ENCODE measurements at regions not wholly inside any gene's neighbourhood (a gene's known extent, or its start where the extent isn't known, plus 50 kb on each side); places are given as distances from the start of the nearest gene placed in this dataset.
A peak's percentile ranks its signal among the peaks of the same experiment; 100 is the strongest.
"Not testable (repeated sequence)": the region's sequence is repeated elsewhere in the genome, so short reads cannot be mapped to it uniquely, and the experiment has no call there.

DNA sequence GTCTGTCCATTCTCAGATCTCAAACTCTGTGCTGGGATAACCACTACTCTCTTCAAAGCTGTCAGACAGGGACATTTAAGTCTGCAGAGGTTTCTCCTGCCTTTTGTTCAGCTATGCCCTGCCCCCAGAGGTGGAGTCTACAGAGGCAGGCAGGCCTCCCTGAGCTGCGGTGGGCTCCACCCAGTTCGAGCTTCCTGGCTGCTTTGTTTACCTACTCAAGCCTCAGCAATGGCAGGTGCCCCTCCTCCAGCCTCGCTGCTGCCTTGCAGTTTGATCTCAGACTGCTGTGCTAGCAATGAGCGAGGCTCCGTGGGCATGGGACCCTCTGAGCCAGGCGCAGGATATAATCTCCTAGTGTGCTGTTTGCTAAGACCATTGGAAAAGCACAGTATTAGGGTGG, 53.1 kb upstream of the HUNK start:
- not testable (repeated sequence) for DNase-seq, ATAC-seq

DNA sequence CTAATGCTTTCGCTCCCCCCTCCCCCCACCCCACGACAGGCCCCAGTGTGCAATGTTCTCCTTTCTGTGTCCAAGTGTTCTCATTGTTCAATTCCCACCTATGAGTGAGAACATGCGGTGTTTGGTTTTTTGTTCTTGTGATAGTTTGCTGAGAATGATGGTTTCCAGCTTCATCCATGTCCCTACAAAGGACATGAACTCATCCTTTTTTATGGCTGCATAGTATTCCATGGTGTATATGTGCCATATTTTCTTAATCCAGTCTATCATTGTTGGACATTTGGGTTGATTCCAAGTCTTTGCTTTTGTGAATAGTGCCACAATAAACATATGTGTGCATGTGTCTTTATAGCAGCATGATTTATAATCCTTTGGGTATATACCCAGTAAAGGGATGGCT, 58.5 kb upstream of the HUNK start:
- ATAC-seq, DNase-seq: not testable (repeated sequence)

DNA sequence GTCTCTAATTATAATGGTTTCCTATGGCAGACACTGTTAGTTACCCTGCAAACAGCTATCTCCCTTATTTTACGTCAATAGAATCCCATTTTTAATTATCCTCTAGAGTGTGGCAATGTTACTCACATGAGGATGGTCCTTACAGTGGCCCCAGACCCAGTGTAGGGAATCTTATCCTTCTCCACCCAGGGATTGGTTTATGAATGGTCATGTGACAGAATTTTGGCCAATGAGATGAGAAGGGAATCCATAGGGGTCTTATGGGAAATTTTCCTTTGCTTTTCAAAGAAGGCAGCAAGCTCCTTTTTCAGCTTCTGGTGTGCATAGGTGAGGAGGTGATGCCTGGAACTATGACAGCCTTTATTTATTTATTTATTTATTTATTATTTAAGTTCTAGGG, 59.0 kb upstream of the HUNK start:
- no peak for ATAC-seq
- DNase-seq, result no peak

- DNase-seq (no peak), ATAC-seq (no peak)
Observed at GRCh38 chr21:31804008-31804394, 68.8 kb upstream of the HUNK start.

DNA sequence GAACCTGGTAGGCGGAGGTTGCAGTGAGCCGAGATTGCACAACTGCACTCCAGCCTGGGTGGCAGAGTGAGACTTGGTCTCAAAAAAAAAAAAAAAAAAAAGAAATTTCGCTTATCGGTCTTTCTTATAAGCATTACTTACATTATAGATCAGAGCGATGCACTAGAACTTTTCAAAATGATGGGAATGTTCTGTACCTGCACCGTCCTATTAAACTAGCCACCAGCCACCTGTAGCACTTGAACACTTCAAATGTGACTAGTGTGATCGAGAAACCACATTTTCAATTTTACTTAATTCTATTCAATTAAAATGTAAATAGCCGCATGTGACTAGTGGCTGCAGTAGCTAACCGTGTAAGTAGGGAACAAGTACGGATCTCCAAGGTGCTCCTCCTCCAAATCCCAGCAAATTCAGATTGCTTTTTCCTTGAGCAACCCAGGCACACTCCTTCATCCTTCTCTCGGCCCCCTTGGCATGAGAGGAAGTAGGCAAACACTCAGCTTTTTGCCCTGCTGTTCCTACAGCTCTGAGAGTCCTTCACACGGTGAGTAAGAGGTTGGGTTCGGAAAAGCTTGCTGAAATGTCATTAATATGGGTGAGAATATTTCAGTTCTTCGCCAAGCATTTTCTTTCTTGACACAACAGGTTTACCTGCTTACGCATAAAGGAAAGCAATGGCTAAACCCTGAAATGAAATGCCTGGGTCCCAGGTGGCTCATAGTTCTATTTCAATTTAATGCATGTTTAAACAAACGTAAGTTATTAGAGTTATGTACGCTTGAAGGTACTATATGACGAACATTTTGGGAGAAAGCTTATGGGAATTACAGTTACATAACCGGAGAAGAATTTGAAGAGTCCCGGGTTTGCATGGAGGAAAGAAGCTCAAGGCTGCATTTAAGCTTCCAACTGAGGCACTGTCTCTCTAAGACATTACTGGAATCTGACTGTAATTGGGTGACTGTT, 69.5 kb upstream of the HUNK start:
- no peak for DNase-seq
- ATAC-seq, result no peak

GRCh38 chr21:31802331-31802730, 70.4 kb upstream of the SCAF4 start:
- no peak for ATAC-seq
- no peak for DNase-seq

DNA sequence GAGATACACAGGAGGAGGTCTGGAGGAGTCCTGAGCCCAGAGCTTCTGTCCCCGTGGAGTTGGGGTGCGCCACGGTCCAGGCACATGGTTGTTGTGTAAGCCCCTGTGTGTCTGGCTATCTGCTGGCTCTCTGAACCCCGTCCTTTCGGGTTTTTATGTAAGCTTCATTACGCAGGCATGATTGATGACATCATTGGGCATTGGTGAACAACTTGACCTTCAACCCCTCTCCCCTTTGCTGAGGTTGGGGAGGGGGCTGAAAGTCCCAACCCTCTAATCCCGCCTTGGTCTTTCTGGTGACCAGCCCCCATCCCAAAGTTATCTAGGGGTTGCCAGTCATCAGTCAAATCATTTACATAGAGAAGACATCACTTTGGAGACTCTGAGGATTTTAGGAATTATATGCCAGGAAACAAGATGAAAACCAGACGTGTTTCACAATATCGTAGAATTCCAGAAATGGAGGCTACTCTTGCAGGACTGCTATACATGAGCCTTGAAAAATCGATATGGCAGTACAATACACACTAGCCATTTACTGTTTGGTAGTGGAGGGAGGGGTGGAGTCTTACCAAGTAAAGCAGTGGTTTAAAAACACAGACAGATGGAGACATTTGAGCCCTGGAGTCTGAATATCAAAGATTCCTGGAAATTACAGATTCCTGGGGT, 69.8 kb upstream of the SCAF4 start:
- ATAC-seq, result no peak
- no peak for DNase-seq

DNA sequence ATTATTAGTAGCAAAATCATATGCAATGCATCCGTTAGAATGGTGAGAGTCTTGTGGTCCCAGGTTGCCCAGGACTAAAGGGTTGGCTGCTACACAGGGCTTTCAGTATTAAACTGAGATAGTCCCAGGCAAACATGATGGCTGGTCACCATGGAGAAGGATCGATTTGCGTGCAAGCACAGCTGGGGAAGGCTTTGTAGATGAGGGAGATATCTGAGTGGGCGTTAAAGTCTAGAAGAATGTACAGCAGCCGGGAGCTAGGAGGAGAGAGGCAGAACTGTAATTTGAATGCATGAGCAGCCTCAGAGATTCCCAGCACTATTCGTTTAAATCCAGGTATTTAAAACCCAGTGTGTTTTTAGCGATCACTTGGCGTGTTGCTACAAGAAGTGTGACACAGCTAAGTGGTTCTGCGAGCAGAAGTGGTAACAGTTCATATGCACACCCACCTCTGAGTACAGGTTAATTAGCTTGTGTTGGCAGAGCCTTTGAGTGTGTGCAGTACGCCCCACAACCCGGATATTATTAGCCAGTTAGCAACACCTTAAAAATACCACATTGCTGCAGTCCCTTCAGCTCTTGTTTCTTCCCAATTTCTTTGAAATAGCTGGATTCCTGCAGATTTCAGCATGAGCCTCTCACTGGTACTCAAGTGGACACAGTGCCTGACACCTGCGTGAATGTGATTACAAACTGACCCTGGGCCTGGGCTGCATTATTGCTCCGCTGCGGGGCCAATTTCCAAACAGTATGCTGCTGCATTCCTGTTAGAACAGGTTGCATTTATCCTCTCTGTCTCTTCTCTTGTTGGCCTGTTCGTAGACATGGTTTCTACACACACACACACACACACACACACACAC, 67.2 kb upstream of the SCAF4 start:
- no peak for DNase-seq
- no peak for ATAC-seq

GRCh38 chr21:31795992-31796391, 64.1 kb upstream of the SCAF4 start:
- DNase-seq, result no peak
- no peak for ATAC-seq

GRCh38 chr21:31790420-31790819, 58.5 kb upstream of the SCAF4 start:
- not testable (repeated sequence) for ATAC-seq, DNase-seq

DNA sequence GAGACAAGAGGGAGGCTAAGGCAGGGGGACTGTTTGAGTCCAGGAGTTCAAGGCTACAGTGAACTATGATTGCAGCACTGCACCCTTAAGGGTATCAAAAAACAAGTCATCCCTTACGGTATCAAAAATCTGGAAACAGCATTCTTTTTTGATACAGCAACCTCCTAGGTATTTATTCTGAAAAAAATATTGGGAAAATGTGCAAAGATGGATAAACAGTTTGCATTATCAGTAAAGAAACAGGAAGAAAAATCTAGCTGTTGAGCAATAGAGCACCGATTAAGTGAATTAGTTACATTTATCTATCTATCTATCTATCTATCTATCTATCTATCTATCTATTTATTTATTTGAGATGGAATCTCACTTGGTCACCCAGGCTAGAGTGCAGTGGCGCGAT, 56.7 kb upstream of the SCAF4 start:
- no peak for ATAC-seq
- DNase-seq, result no peak

DNA sequence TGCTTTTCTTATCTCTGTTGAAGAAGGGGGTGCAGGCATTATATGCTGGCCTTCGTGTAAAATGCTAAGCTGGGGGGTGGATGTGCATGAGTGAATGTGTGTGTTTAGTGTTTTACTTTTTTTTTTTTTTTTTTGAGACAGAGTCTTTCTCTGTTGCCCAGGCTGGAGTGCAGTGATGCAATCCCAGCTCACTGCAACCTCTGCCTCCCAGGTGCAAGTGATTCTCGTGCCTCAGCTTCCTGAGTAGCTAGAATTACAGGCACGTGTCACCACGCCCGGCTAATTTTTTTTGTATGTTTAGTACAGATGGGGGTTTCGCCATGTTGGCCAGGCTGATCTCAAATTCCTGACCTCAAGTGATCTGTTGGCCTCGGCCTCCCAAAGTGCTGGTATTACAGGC, 55.8 kb upstream of the SCAF4 start:
- not testable (repeated sequence) for DNase-seq, ATAC-seq

- no peak for DNase-seq
- no peak for ATAC-seq
Observed at GRCh38 chr21:31786164-31786920, 54.4 kb upstream of the SCAF4 start.

- DNase-seq, result peak; percentile 63
- ATAC-seq, result not testable (repeated sequence)
Observed at GRCh38 chr21:31785237-31786163, 53.6 kb upstream of the SCAF4 start.

DNA sequence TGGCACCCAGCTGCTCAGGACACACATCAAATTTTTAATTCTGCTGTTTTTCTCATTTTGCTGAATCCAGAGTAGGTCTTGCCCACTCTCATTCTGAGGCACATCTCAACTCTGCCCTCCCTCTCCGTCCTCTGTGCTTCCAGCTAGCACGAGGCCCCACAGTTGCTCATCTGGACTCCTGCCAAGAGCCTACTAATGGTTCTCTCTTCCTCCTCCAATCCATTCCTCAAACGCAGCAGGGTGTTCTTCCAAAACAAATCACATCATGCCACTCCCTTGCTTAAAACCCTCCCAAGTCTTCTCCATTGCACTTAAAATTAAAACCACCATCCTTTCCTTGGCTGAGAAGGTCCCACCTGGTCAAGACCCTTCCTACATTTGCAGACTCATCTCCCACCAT, 49.8 kb upstream of the SCAF4 start:
- ATAC-seq (no peak), DNase-seq (no peak)

Measured in stimulated activated naive CD8-positive, alpha-beta T cell treated with anti-CD3 and anti-CD28 coated beads, Interleukin-15, Interleukin-2, amounts not matched to agents 100 U/mL and 50 U/mL, for 24 hours (primary cell).